Epithelial cell of proximal tubule (primary cell): ENCODE measurements at regions not wholly inside any gene's neighbourhood (a gene's known extent, or its start where the extent isn't known, plus 50 kb on each side); places are given as distances from the start of the nearest gene placed in this dataset.

Experiments
- DNase-seq: peaks from one replicate; pipeline ENCODE4 v3.0.0-alpha.2; 2011; ENCODE audit warnings: low read depth
- H3K4me3 ChIP-seq: 2 replicates; pipeline ENCODE4 v1.5.1; 2011; ENCODE audit warnings: low read depth, mild to moderate bottlenecking, low read length
- CTCF ChIP-seq: conservative IDR thresholded peaks from 2 replicates; pipeline ENCODE4 v1.5.1; 2012; ENCODE audit warnings: low read depth, mild to moderate bottlenecking, low read length

- no peak for DNase-seq
- no peak for TF ChIP-seq CTCF
- no peak overlapping the region for H3K4me3 ChIP-seq
Observed at GRCh38 chr6:135633573-135633972, 136.0 kb upstream of the AHI1 start.

- TF ChIP-seq CTCF: no peak
- no peak overlapping the region for H3K4me3 ChIP-seq
- no peak for DNase-seq
Observed at GRCh38 chr6:135637701-135638100, 140.2 kb upstream of the AHI1 start.

GRCh38 chr6:135638108-135638507, 140.6 kb upstream of the AHI1 start:
- no peak for TF ChIP-seq CTCF
- DNase-seq: no peak
- H3K4me3 ChIP-seq: no peak overlapping the region

GRCh38 chr6:135640048-135640447, 142.5 kb upstream of the AHI1 start:
- H3K4me3 ChIP-seq: no peak overlapping the region
- no peak for DNase-seq
- no peak for TF ChIP-seq CTCF

GRCh38 chr6:135640449-135641111, 143.0 kb upstream of the AHI1 start:
- no peak for TF ChIP-seq CTCF
- H3K4me3 ChIP-seq: no peak overlapping the region
- DNase-seq: no peak

GRCh38 chr6:135642912-135643311, 145.4 kb upstream of the AHI1 start:
- TF ChIP-seq CTCF: no peak
- DNase-seq: no peak
- no peak overlapping the region for H3K4me3 ChIP-seq

- DNase-seq: no peak
- no peak for TF ChIP-seq CTCF
- H3K4me3 ChIP-seq: no peak overlapping the region
Observed at GRCh38 chr6:135644394-135644793, 146.9 kb upstream of the AHI1 start.
